ENCODE measurements at regions not wholly inside any gene's neighbourhood (a gene's known extent, or its start where the extent isn't known, plus 50 kb on each side); places are given as distances from the start of the nearest gene placed in this dataset.
"Not testable (repeated sequence)": the region's sequence is repeated elsewhere in the genome, so short reads cannot be mapped to it uniquely, and the experiment has no call there.

DNA sequence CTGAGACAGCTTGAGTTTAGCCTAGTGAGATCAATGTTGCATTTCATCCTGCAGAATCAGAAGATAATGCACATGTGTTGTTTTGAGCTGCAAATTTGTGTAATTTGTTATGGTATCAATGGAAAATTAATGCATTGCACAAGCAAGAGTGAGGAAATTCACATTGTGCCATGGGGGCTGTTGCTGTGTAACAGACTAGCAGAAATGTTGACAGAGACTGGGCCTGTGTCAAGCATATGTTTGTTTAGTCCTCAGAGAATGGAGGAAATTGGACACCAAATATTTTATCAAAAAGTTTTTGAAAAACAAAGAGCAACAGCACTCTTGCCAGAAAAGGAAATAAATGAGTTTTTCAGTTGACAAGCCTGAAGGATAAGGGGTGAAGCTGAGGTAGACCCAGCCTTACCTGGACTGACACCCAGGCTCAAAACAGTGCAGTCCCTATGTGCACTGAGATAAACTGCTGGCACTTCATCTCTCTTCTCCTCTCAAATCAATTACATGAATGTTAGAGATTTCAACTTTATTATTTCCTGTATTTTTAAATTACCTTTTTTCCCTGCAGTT is 1150.0 kb downstream of the FSCB start:
- H3K36me3 ChIP-seq (ENCODE audit: control insufficient read depth, insufficient read depth, low read length) = no peaks in the 10 kb centered on the region
- no peak overlapping the region for H3K4me3 ChIP-seq (ENCODE audit: low read depth, low read length)
- TF ChIP-seq, protein P1, sequence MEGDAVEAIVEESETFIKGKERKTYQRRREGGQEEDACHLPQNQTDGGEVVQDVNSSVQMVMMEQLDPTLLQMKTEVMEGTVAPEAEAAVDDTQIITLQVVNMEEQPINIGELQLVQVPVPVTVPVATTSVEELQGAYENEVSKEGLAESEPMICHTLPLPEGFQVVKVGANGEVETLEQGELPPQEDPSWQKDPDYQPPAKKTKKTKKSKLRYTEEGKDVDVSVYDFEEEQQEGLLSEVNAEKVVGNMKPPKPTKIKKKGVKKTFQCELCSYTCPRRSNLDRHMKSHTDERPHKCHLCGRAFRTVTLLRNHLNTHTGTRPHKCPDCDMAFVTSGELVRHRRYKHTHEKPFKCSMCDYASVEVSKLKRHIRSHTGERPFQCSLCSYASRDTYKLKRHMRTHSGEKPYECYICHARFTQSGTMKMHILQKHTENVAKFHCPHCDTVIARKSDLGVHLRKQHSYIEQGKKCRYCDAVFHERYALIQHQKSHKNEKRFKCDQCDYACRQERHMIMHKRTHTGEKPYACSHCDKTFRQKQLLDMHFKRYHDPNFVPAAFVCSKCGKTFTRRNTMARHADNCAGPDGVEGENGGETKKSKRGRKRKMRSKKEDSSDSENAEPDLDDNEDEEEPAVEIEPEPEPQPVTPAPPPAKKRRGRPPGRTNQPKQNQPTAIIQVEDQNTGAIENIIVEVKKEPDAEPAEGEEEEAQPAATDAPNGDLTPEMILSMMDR (IDR thresholded peaks at IDR 0.05; ENCODE audit: insufficient read depth, low read length, severe bottlenecking) = no peak
- DNase-seq (ENCODE audit: low read depth) = no peak
- FAIRE-seq = no peak
- no peaks in the 10 kb centered on the region for H3K27me3 ChIP-seq (ENCODE audit: control insufficient read depth, insufficient read depth, low read length)

DNA sequence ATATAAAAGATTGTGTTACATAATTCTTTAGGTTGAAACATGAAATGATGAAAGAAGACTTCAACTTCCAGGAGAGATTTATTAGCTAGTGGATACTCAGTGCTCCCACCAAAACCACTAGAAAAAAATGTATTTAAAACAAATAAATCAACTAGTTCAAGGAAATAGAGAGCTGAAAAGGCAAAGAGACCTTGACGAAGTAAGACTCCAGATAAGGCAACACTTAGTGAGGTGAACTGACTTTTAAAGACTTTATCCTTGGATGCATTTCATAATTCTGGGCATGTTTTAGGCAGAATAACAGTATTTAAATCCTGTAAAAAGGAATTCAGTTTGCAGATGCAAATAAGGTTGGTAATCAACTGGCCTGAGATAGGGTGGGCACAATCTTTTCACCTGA is 1150.7 kb downstream of the FSCB start:
- H3K27me3 ChIP-seq (ENCODE audit: control insufficient read depth, insufficient read depth, low read length) = no peaks in the 10 kb centered on the region
- TF ChIP-seq, protein P1 (IDR thresholded peaks at IDR 0.05; ENCODE audit: insufficient read depth, low read length, severe bottlenecking) = no peak
- FAIRE-seq = no peak
- DNase-seq (ENCODE audit: low read depth) = no peak
- H3K36me3 ChIP-seq (ENCODE audit: control insufficient read depth, insufficient read depth, low read length) = no peaks in the 10 kb centered on the region
- no peak overlapping the region for H3K4me3 ChIP-seq (ENCODE audit: low read depth, low read length)

DNA sequence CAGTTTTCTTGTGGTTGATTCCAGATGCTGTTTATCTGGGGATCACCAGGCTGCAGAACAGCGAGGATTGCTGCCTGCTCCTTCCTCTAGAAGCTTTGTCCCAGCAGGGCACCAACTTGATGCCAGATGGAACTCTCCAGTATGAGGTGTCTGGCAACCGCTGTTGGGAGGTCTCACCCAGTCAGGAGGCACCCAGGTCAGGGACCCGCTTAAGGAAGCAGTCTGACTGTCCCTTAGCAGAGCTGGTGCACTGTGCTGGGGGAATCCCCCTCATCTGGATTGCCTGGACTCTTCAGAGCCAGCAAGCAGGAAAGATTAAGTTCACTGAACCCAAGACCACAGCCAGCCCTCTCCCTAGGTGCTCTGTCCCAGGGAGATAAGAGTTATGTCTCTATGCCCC is 1165.2 kb downstream of the FSCB start:
- TF ChIP-seq, protein P1 (IDR thresholded peaks at IDR 0.05; ENCODE audit: insufficient read depth, low read length, severe bottlenecking) = no peak
- DNase-seq (ENCODE audit: low read depth) = no peak
- FAIRE-seq = no peak

DNA sequence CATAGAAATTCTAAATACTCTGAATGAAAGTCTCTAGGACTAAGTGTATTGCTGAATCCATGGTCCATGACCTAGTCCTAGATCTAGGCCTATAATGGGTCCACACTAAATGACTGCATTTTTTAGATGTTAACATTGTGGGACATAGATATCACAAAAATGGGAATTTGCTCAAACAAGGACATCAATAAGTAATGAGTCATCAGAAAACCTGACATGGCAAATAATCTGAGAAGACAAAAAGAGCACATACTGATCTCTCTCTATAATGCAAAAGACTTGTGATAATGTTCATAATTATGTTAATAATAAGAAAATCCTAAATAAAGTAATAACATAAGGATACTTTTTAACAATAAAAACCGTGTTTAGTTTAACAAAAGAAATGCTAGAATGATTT is 1168.4 kb downstream of the FSCB start:
- TF ChIP-seq, protein P1 (IDR thresholded peaks at IDR 0.05; ENCODE audit: insufficient read depth, low read length, severe bottlenecking) = no peak
- DNase-seq (ENCODE audit: low read depth) (no peak), FAIRE-seq (no peak)
- H3K36me3 ChIP-seq (ENCODE audit: control insufficient read depth, insufficient read depth, low read length) = no peaks in the 10 kb centered on the region
- H3K4me3 ChIP-seq (ENCODE audit: low read depth, low read length) = no peak overlapping the region
- no peaks in the 10 kb centered on the region for H3K27me3 ChIP-seq (ENCODE audit: control insufficient read depth, insufficient read depth, low read length)

More for the DNA sequence above, 1165.2 kb downstream of the FSCB start:
- H3K36me3 ChIP-seq (ENCODE audit: control insufficient read depth, insufficient read depth, low read length) = no peaks in the 10 kb centered on the region
- H3K27me3 ChIP-seq (ENCODE audit: control insufficient read depth, insufficient read depth, low read length) = no peaks in the 10 kb centered on the region
- H3K4me3 ChIP-seq (ENCODE audit: low read depth, low read length) = no peak overlapping the region

DNA sequence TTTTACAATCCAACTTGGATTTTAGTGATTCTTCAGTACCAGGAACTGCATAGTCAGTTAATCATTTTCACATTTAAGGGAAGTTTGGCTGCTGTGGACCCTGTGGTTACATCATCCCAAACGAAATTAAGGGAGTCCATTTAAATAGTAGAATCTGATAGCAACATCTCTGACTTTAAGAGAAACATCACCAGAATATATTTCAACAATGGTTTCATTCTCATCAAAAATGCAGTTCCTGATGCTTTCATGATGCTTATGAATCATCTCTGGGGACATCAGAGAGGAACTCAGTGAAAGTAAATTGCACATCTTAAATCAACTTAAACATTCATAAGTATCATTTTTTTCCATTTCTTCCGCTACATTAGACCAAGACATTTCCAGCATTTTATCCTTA is 1170.7 kb downstream of the FSCB start:
- FAIRE-seq (no peak), DNase-seq (ENCODE audit: low read depth) (no peak)
- H3K4me3 ChIP-seq (ENCODE audit: low read depth, low read length) = no peak overlapping the region
- H3K27me3 ChIP-seq (ENCODE audit: control insufficient read depth, insufficient read depth, low read length) = no peaks in the 10 kb centered on the region
- TF ChIP-seq, protein P1 (IDR thresholded peaks at IDR 0.05; ENCODE audit: insufficient read depth, low read length, severe bottlenecking) = no peak
- no peaks in the 10 kb centered on the region for H3K36me3 ChIP-seq (ENCODE audit: control insufficient read depth, insufficient read depth, low read length)

DNA sequence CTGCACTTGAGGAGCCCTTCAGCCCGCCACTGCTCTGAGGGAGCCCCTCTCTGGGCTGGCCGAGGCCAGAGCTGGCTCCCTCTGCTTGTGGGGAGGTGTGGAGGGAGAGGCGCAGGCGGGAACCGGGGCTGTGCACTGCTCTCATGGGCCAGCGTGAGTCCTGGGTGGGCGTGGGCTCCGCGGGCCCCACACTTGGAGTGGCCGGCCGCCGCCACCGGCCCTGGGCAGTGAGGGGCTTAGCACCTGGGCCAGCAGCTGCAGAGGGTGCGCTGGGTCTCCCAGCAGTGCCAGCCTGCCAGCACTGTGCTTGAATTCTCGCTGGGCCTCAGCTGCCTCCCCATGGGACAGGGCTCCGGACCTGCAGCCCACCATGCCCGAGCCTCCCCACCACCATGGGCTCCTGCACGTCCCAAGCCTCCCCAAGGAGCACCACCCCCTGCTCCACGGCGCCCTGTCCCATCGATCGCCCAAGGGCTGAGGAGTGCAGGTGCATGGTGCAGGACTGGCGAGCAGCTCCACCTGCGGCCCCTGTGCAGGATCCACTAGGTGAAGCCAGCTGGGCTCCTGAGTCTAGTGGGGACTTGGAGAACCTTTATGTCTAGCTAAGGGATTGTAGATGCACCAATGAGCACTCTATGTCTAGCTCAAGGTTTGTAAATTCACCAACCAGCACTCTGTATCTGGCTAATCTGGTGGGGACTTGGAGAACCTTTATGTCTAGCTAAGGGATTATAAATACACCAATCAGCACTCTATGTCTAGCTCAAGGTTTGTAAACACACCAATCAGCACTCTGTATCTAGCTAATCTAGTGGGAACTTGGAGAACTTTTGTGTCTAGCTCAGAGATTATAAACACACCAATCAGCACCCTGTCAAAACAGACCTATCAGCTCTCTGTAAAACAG is 1180.3 kb downstream of the FSCB start:
- FAIRE-seq; H3K36me3 ChIP-seq (ENCODE audit: control insufficient read depth, insufficient read depth, low read length); DNase-seq (ENCODE audit: low read depth); H3K27me3 ChIP-seq (ENCODE audit: control insufficient read depth, insufficient read depth, low read length); H3K4me3 ChIP-seq (ENCODE audit: low read depth, low read length): not testable (repeated sequence)
